AG20443 (cell line): ENCODE measurements at regions not wholly inside any gene's neighbourhood (a gene's known extent, or its start where the extent isn't known, plus 50 kb on each side); places are given as distances from the start of the nearest gene placed in this dataset.
"Not testable (repeated sequence)": the region's sequence is repeated elsewhere in the genome, so short reads cannot be mapped to it uniquely, and the experiment has no call there.

Source experiments
- DNase-seq: peaks from one replicate; pipeline ENCODE4 v3.0.0; 2012; ENCODE audit warnings: low spot score, mixed read lengths

DNA sequence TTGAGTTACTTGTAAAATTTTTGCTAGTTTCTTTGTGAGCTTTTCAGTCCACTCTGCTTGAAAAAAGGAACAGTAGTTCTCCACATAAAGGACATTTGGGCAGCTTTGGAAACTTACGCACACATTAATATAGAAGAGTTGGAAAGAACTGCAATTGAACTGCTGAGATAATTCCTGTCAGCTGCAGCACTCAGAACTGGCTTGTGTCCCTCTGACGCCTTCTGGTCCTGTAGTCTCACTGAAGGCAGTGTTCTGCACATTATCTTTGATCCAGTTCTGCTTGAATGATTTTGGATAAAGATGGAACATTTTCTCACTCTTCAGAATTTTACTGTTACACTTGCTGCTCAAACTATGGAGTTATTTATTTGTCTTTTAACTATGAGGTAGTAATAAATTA, 901.9 kb downstream of the OTOL1 start:
- DNase-seq, result no peak

DNA sequence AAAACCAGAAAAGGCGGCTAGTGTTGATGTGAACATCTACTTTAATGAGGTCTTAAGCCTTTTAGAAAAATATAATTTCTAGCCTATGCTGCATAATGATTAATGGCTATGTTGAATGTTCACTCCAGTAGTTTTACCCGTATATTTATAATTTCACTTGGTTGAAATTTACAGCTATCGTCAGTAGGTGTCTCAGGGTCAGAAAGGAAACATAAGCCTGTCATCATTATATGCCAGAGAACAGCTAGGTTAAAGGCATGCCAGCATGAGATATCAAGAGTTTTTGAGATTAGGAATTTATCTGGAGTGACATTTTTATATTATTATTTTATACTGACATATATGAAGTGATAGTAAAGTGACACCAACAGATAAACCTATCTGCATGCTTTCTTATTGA, 904.1 kb downstream of the OTOL1 start:
- DNase-seq, result no peak

- not testable (repeated sequence) for DNase-seq
These were observed 914.9 kb downstream of the OTOL1 start for GRCh38 chr3:162411556-162411955.

- no peak for DNase-seq
These were observed 925.1 kb downstream of the OTOL1 start for GRCh38 chr3:162421721-162422120.

DNA sequence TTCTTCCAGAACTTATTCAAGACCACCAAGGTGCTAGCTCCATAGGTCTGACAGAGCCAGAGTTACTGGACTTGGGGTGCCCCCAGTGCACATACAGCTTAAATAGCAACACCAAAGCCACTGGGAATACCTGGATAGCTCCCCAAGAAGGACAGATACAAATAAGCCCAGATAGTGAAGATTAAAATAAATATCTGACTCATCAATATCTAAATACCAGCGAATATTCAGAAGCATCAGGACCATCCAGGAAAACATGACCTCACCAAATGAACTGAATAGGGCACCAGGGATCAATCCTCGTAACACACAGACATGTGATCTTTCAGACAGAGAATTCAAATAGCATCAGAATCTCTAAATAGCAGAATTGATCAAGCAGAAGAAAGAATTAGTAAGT, 931.6 kb downstream of the OTOL1 start:
- DNase-seq, result no peak

GRCh38 chr3:162435750-162436149, 939.1 kb downstream of the OTOL1 start:
- DNase-seq, result no peak

GRCh38 chr3:162436826-162437225, 940.2 kb downstream of the OTOL1 start:
- no peak for DNase-seq

DNA sequence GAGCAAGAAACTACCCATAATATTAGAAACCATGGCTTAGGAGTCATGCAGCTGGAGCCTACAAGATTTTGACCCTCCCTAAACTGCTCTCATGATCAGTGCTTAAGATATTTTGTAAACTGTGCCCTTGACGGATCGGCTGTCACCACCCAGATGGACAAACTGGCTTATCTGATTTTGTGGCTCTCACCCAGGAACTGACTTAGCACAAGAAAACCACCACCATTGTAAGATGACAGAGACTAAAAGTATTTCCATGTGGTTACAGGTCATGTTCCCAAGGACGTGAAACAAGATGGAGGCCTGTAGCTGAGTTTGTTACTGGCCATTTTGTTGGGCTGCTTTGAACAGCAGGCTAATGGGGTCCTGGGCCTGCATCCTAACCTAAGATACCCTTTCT, 940.9 kb downstream of the OTOL1 start:
- DNase-seq, result no peak

GRCh38 chr3:162441716-162442115, 945.1 kb downstream of the OTOL1 start:
- DNase-seq, result peak; percentile 5

- no peak for DNase-seq
These were observed 946.8 kb downstream of the OTOL1 start for GRCh38 chr3:162443376-162443775.

DNA sequence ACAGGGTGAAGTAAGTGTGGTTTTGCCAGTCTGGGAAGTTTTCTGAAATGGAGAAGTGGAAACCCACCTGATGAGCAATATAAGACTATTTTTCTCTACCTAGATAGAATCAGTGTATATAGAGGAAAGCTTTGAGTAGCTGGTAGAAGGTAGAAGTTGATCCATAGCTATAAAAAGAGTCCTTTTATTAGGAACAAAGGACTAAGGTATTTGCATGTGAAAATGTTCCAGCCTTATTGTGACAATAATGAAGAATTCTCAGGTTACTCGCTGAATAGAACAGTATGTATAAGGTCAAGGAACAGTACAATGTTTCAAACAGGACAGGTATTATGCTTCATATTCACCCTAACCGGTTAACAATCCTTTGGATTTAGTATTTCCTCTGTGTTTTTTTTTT, 972.2 kb downstream of the OTOL1 start:
- DNase-seq, result no peak

- DNase-seq, result no peak
These were observed 990.5 kb downstream of the OTOL1 start for GRCh38 chr3:162487138-162487537.

DNA sequence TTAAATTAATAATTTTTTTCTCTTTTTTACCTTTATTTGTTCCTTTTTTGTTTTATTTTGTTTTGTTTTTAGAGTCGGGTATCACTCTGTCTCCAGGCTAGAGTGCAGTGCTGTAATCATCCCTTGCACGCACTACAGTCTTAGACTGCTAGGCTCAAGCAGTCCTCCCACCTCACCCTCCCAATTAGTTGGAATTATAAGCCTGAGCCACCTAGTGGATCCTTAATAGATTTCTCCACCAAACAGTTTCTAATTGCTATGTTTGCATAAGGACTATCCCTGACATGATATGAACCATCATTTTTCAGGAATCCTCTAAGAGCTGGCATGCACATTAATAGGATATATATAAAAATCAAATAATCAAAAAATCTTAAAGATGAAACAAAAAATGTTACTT, 993.2 kb downstream of the OTOL1 start:
- DNase-seq, result no peak

- no peak for DNase-seq
These were observed 995.3 kb downstream of the OTOL1 start for GRCh38 chr3:162491952-162492351.

GRCh38 chr3:162492446-162493081, 996.0 kb downstream of the OTOL1 start:
- peak; percentile 43 for DNase-seq

DNA sequence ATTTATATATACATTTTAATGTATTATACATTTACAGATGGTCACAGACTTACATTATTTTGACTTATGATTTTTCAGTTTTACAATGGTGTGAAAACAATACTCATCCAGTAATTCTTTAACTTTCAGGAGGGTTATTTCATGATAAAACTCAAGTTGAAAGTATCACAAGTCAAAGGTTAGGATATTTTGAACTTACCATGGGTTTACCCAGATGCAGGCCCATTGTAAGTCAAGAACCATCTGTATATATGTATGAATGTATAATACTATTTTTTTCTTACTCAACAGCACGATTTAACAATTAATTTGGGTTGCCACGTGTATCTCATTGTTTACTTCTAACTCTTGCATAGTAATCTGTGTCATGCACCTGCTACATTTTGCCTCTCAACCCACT, 1002.0 kb downstream of the OTOL1 start:
- DNase-seq, result no peak

- DNase-seq, result no peak
These were observed 1010.8 kb downstream of the OTOL1 start for GRCh38 chr3:162507397-162507796.

DNA sequence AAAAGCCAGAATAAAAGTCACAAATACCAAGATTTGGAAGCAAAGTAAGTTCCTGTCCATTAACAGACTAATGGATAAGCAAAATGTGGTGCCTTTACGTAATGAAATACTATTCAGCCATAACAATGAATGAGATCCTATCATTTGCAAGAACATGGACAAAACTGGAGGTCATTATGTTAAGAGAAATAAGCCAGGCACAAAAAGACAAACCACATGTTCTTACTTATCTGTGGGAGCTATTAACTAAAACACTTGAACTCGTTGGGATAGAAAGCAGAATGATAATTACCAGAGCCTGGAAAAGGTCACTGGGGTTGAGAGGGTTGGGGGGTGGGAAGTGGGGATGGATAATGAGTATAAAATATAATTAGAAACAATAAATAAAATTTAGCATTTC, 1015.9 kb downstream of the OTOL1 start:
- no peak for DNase-seq

GRCh38 chr3:162517110-162517509, 1020.5 kb downstream of the OTOL1 start:
- no peak for DNase-seq

- DNase-seq, result no peak
These were observed 1025.1 kb downstream of the OTOL1 start for GRCh38 chr3:162521669-162522068.

DNA sequence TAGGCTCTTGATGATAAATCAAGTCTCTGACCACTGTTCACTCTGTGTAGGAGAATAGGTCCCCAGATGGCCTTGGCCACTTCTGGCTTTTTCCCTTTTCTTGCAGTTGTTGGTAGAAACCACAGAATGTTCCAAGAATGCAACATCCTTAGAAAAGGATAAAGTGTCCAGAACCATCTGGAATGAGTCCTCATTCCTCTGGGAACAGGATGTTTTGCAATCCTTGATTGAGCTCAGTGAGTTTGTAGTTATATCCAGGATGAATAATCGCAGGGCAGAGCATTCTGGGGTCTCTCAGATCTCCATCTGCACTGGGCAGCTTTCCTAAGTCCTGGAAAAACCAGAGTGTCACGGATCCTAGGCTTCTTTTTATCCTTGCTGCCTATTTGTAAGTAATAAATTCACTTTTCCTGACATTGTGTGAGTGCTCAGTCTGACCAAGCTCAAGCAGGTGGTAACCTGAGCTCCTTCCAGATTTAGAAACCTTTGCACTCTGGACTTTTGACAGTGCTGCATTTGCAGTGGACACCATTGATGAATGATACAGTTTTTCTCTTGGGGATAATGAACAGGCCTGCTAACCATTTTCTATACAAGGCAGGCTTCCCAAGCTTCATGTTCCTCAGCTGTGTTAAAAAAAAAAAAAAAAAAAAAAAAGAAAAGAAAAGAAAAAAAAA, 1028.6 kb downstream of the OTOL1 start:
- peak; percentile 79 for DNase-seq

GRCh38 chr3:162525771-162526170, 1029.2 kb downstream of the OTOL1 start:
- DNase-seq, result no peak

DNA sequence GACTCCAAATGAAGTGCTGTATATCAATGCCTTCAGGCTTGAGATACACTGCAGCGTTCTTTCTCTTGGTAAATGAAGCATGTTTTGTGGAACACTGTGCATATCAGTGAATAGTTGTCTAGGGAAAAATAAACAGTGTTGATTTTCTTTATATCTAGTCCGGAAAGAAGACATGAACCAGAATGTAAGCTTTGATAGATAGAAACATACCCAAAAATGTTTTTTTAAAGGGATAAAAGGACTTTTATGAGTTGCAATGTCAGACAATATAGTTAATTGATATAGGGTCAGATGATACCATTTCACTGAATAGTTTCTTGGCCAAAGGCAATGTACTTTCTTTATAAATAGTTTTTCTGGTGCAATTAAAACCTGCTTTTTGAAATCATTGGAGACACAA, 1037.8 kb downstream of the OTOL1 start:
- DNase-seq, result no peak

DNA sequence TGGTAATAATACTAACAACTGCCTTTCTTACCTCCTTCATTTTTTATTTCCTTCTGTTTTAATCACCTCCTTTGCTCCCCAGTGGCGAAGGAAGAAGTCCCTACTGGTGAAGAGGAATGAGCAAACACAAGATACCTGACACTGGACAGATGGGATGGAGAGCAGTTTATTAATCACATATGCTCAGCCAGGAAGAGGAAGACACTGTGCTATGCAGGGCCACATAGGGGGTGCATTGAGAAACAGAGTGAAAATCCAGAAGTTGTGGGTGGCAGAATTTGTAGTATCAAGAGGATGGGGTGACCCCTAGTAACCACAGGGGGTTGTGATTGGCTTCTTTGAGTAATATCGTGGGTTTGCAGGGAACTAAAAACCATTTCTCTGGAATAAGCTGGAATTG, 1041.9 kb downstream of the OTOL1 start:
- DNase-seq, result no peak
